Tibial nerve (tissue), 4 donors: ENCODE measurements at regions not wholly inside any gene's neighbourhood (a gene's known extent, or its start where the extent isn't known, plus 50 kb on each side); places are given as distances from the start of the nearest gene placed in this dataset.

Experiments used
- DNase-seq, 2 donors: peaks; one replicate each; pipeline ENCODE4 v3.0.0-alpha.2; 2019; ENCODE audit warnings: low spot score in 2 of 2
- H3K27ac ChIP-seq, 4 donors: fragments of 200-600 bp; sonication (generic) in 3 of 4; one replicate each; pipeline ENCODE4 v1.5.1; 2017 to 2019; ENCODE audit warnings: mild to moderate bottlenecking in 1 of 4
- H3K27me3 ChIP-seq, 2 donors: fragments of 200-600 bp; sonication (generic) in 1 of 2; one replicate each; pipeline versions ENCODE4 v1.5.1 to v1.6.0; 2017 to 2019
- H3K36me3 ChIP-seq, 3 donors: fragments of 200-600 bp; sonication (generic); one replicate each; pipeline ENCODE4 v1.5.1; 2018 to 2019
- H3K4me1 ChIP-seq, 4 donors: fragments of 200-600 bp; sonication (generic) in 3 of 4; one replicate each; pipeline ENCODE4 v1.5.1; 2017 to 2019
- H3K4me3 ChIP-seq, 4 donors: fragments of 200-600 bp; sonication (generic) in 3 of 4; one replicate each; pipeline ENCODE4 v1.5.1; 2017 to 2019; ENCODE audit warnings: mild to moderate bottlenecking in 1 of 4, moderate library complexity in 1 of 4
- H3K9me3 ChIP-seq, 4 donors: fragments of 200-600 bp; sonication (generic) in 3 of 4; one replicate each; pipeline ENCODE4 v1.5.1; 2017 to 2019
- EP300 ChIP-seq, 2 donors: sonication (generic); formaldehyde crosslinking; IDR thresholded peaks; one replicate each; pipeline ENCODE4 v1.6.1; 2017; ENCODE audit warnings: antibody characterized with exemption in 2 of 2, mild to moderate bottlenecking in 1 of 2
- POLR2A ChIP-seq, 2 donors: fragments of 450-650 bp; IDR thresholded peaks; one replicate each; pipeline ENCODE4 v1.6.1; 2017; ENCODE audit warnings: antibody characterized with exemption in 2 of 2, mild to moderate bottlenecking in 2 of 2, moderate library complexity in 2 of 2
- WGBS, 2 donors: methylation state at CpG; one replicate each; pipeline ENCODE4 v1.1.5; 2018; 5-methylcytosine and 5-hydroxymethylcytosine counted together
- TF ChIP-seq, protein P1 (sequence below), 5 experiments: fragments of 200-600 bp in 3 of 5; fragments of 450-650 bp in 2 of 5; sonication (generic) in 3 of 5; IDR thresholded peaks; one replicate each; pipeline ENCODE4 v1.5.1; 2016 to 2019; ENCODE audit warnings: antibody characterized with exemption in 5 of 5, mild to moderate bottlenecking in 3 of 5, moderate library complexity in 2 of 5

DNA sequence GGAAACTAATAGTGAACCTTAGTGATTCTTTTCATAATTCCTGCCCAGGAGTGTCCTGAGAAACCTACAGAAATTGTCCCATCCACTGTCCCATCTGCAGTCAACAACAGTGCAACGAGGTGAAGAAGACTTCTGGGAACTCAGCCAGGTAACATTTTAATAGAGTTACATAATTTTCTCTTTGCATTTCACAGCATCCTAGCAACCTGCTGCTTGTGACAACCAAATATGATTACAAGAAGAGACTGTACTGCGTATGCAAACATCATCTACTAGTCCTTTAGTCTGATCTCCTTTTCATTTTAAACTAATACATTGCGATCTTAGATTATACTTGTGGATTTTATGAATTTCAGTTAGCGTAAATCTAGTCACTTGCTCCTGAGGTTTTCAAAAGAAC is 951.6 kb downstream of the TFAP2A start:
- no peaks in the 10 kb centered on the region for H3K9me3 ChIP-seq
- 83 to 89% methylated on average over 4 of the region's 4 CpGs for WGBS, 2 donors
- TF ChIP-seq POLR2A (IDR thresholded peaks at IDR 0.05) (no peak), EP300 (IDR thresholded peaks at IDR 0.05) (no peak)
- TF ChIP-seq, protein P1, sequence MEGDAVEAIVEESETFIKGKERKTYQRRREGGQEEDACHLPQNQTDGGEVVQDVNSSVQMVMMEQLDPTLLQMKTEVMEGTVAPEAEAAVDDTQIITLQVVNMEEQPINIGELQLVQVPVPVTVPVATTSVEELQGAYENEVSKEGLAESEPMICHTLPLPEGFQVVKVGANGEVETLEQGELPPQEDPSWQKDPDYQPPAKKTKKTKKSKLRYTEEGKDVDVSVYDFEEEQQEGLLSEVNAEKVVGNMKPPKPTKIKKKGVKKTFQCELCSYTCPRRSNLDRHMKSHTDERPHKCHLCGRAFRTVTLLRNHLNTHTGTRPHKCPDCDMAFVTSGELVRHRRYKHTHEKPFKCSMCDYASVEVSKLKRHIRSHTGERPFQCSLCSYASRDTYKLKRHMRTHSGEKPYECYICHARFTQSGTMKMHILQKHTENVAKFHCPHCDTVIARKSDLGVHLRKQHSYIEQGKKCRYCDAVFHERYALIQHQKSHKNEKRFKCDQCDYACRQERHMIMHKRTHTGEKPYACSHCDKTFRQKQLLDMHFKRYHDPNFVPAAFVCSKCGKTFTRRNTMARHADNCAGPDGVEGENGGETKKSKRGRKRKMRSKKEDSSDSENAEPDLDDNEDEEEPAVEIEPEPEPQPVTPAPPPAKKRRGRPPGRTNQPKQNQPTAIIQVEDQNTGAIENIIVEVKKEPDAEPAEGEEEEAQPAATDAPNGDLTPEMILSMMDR (IDR thresholded peaks at IDR 0.05): no peak
- no peak overlapping the region for H3K27ac ChIP-seq
- DNase-seq: no peak
- no peaks in the 10 kb centered on the region for H3K4me1 ChIP-seq
- H3K36me3 ChIP-seq: no peaks in the 10 kb centered on the region
- H3K4me3 ChIP-seq: no peak overlapping the region
- H3K27me3 ChIP-seq: no peaks in the 10 kb centered on the region

DNA sequence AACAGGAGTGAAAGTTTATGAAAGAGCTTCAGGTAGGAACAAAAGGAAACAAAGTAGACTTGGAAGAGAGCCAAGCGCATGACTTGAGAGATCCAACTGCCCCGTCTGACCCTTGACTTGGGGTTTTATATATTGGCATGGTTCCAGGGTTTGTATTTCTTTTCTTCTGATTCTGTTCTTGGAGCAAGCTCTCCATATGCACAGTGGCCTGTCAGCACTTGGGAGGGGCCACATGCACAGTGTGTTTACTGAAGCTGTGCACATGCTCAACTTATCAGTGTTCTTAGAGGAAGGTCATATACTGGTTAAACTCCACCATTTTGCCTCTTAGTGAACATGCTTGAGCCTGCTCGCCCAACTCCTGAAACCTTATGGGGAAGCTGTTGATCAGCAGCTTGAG is 953.7 kb downstream of the TFAP2A start:
- Histone ChIP-seq H3K4me3 (no peak overlapping the region), H3K27me3 (no peaks in the 10 kb centered on the region), H3K36me3 (no peaks in the 10 kb centered on the region), H3K4me1 (no peaks in the 10 kb centered on the region), H3K27ac (no peak overlapping the region), H3K9me3 (no peaks in the 10 kb centered on the region)
- no peak for TF ChIP-seq EP300 (IDR thresholded peaks at IDR 0.05)
- no peak for TF ChIP-seq POLR2A (IDR thresholded peaks at IDR 0.05)
- TF ChIP-seq, protein P1 (IDR thresholded peaks at IDR 0.05): no peak
- no peak for DNase-seq
- 83 to 87% methylated on average over 3 of the region's 3 CpGs for WGBS, 2 donors

DNA sequence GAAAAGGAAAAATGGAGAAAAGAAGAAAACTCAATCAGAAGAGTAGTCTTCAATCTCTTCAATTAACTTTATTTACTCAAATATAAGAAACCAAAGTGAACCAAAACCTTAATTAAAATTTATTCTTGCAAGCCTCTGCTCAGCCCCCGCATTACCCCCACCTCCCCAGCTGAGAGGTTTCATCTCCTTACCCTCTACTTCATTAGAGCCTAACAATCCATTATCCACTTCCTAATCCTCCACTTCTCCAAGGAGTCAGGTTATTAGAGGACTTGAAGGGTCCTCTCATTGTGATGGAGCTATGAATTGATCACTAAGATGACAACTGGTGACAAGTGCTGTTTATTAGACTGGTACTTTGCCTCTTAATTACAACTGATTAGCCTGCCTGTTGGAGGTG is 956.5 kb downstream of the TFAP2A start:
- no peak for DNase-seq
- WGBS, 2 donors: 67 to 75% methylated on average over 1 of the region's 1 CpG
- Histone ChIP-seq H3K36me3 (no peaks in the 10 kb centered on the region), H3K4me3 (no peak overlapping the region), H3K9me3 (no peaks in the 10 kb centered on the region), H3K27me3 (no peaks in the 10 kb centered on the region), H3K4me1 (no peaks in the 10 kb centered on the region), H3K27ac (no peak overlapping the region)
- TF ChIP-seq, protein P1 (IDR thresholded peaks at IDR 0.05): no peak
- no peak for TF ChIP-seq EP300 (IDR thresholded peaks at IDR 0.05)
- no peak for TF ChIP-seq POLR2A (IDR thresholded peaks at IDR 0.05)

DNA sequence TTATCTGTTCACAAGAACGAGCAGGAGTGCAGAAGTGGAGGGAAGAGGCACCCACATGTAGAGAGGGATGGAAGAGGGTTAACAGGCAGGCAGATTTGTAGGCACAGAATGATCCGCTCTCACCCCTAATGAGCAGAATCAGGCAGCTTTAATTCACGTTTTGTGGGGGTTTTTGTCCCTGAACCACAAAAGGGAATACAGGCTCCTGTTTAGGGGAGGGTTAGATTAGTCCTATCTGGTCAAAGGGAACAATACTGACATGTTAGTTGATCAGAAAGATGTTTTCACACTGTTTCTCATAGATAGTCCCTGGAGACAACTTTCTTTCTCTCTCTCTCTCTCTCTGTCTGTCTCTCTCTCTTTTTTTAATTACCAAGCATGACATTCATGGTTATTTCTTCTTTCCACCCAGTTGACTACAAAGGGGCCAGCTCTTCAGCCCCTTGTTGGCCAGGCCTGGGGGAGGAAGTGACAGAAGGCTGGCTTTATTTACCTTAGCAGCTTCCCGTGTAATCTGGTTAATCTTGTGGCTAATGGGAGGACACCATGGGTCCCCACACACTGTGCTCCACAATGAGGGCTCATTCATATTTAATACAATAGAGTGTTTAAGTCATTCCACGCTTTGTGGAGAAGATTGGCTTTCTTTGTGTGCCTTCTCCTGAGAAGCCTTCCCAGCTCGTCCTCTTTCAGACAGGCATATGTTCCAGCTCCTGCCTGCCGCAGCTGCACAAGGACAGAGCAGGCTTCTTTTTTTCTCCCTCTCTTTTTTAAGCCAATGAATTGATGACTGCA is 958.8 kb downstream of the TFAP2A start:
- Histone ChIP-seq H3K27ac (no peak overlapping the region), H3K9me3 (peaks cover 0 to 7% (median 0%) of the 10 kb centered on the region in 4 donors), H3K27me3 (no peaks in the 10 kb centered on the region), H3K36me3 (no peaks in the 10 kb centered on the region), H3K4me3 (no peak overlapping the region), H3K4me1 (no peaks in the 10 kb centered on the region)
- 33% methylated on average over 7 of the region's 7 CpGs for WGBS, 2 donors
- TF ChIP-seq EP300 (IDR thresholded peaks at IDR 0.05): no peak
- no peak for DNase-seq

DNA sequence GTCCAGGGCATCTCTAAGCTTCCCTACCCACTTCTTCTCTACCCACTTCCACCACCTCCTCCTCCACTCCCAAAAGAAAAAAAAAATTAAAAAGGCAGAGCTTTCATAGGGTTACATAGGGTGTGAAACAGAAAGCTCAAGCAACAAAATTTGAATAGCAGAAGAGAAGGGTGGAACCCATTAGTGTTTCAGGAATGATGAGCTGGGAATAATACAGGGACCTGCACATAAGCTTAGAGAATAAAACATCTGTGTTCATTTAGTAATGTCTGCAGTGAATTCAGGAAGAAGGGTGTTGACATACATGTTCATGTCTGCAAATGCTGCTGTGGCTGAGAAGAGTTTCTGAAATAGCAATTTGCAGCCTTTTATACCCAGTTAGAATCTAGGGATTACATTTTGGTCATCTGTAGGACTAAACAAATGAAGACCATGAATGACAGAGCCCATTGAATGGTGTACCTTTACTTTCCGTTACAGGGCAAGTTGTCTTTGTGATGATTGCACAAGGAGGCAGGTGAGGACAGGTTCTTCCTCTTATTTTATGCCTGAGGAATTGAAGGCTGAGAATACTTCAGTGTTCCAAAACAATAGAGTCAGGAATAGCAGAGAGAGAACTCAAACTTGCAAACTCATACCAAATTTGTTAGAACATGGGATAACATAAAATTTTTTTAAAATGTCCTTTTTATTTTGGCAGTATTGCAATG is 975.1 kb downstream of the TFAP2A start:
- no peaks in the 10 kb centered on the region for H3K27me3 ChIP-seq
- no peak for DNase-seq
- H3K9me3 ChIP-seq: peaks cover 0 to 15% (median 0%) of the 10 kb centered on the region in 4 donors
- H3K36me3 ChIP-seq: no peaks in the 10 kb centered on the region
- TF ChIP-seq, protein P1 (IDR thresholded peaks at IDR 0.05): no peak
- no peak for TF ChIP-seq POLR2A (IDR thresholded peaks at IDR 0.05)
- H3K4me3 ChIP-seq: no peak overlapping the region
- no peaks in the 10 kb centered on the region for H3K4me1 ChIP-seq
- WGBS, 2 donors: 83 to 86% methylated on average over 1 of the region's 1 CpG
- H3K27ac ChIP-seq: no peak overlapping the region
